Sigmoid colon (tissue), 4 donors: ENCODE measurements at regions not wholly inside any gene's neighbourhood (a gene's known extent, or its start where the extent isn't known, plus 50 kb on each side); places are given as distances from the start of the nearest gene placed in this dataset.

Experiments used
- CTCF ChIP-seq, 4 experiments: fragments of 450-650 bp in 3 of 4; fragments of 200-600 bp in 1 of 4; IDR thresholded peaks; one replicate each; pipeline ENCODE4 v1.5.1; 2016 to 2019; ENCODE audit warnings: antibody characterized with exemption in 4 of 4, mild to moderate bottlenecking in 3 of 4, moderate library complexity in 2 of 4
- EP300 ChIP-seq, 4 donors: sonication (generic); formaldehyde crosslinking; IDR thresholded peaks; one replicate each; pipeline ENCODE4 v1.6.1; 2017; ENCODE audit warnings: antibody characterized with exemption in 4 of 4
- POLR2A ChIP-seq, 2 donors: fragments of 450-650 bp; IDR thresholded peaks; one replicate each; pipeline ENCODE4 v1.6.1; 2016; ENCODE audit warnings: antibody characterized with exemption in 2 of 2, mild to moderate bottlenecking in 2 of 2, moderate library complexity in 2 of 2
- POLR2AphosphoS5 ChIP-seq, 4 donors: sonication (generic); formaldehyde crosslinking; IDR thresholded peaks; one replicate each; pipeline ENCODE4 v1.6.1; 2017; ENCODE audit warnings: antibody characterized with exemption in 4 of 4

- TF ChIP-seq POLR2AphosphoS5 (IDR thresholded peaks at IDR 0.05) (no peak), CTCF (IDR thresholded peaks at IDR 0.05) (no peak), EP300 (IDR thresholded peaks at IDR 0.05) (no peak), POLR2A (IDR thresholded peaks at IDR 0.05) (no peak)
Measured at GRCh38 chr13:79779761-79780160, 298.8 kb downstream of the NDFIP2 start.
